SU-DHL-6 (cell line): ENCODE measurements at regions not wholly inside any gene's neighbourhood (a gene's known extent, or its start where the extent isn't known, plus 50 kb on each side); places are given as distances from the start of the nearest gene placed in this dataset.

Experiments used
- CTCF ChIP-seq: fragments of 200-600 bp; sonication (generic); IDR thresholded peaks from one replicate; pipeline ENCODE4 v1.5.1; 2017; ENCODE audit warnings: antibody characterized with exemption, mild to moderate bottlenecking, low read length, moderate library complexity; ENCODE audit not compliant: insufficient read depth, poor library complexity, severe bottlenecking
- EZH2phosphoT487 ChIP-seq: fragments of 200-600 bp; sonication (generic), shearing (Covaris generic); conservative IDR thresholded peaks from 2 replicates; pipeline ENCODE4 v1.6.1; 2018; ENCODE audit warnings: mild to moderate bottlenecking, antibody characterized with exemption, low read length, moderate library complexity, mixed read lengths

DNA sequence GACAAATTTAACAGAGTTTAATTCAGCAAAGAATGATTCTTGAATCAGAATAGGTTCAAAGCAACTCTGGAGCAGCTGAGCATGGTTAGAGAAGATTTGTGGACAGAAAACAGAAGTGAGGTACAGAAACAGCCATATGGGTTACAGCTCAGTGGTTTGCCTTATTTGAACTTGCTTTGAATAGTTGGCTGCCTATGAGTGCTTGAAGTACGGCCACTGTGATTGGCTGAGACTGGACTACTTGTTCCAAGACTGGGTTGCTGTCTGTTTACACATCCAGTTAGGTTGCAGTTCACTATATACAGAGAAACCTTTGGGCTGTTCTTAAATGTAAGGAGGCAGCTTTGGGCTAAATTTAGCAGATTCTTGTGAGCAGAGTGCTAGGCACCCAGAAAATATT is 79.4 kb upstream of the CADPS start:
- TF ChIP-seq CTCF (no peak), EZH2phosphoT487 (no peak)
